ENCODE measurements at regions not wholly inside any gene's neighbourhood (a gene's known extent, or its start where the extent isn't known, plus 50 kb on each side); places are given as distances from the start of the nearest gene placed in this dataset.
A peak's percentile ranks its signal among the peaks of the same experiment; 100 is the strongest.

DNA sequence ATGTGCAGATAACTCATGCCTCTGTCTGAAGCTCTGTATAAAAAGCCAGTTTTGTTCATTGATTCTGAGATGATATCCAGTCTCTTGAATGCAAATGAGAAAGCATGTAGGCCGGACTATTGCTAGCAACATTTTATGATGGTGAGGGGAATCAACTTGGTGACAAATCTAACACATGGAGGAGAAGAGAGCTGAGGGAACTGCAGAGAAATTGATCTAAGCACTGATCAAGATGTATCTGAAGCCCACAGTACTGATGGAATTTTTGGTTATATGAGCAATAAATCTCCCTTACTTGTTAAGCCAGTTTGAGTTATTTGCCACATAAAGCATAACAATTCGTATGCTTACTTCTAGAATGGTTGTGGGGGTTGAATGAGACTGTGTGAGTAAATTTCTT lies 295.6 kb upstream of the DDHD1 start:
- H3K36me3 ChIP-seq (ENCODE audit: control insufficient read depth, insufficient read depth, low read length), result no peaks in the 10 kb centered on the region
- ChIA-PET CTCF (interaction anchor here (1.4 kb wide), 3 partner anchors 8 to 14 kb away, joined by 3 to 4 read pairs (median 4); no protein-coding TSS in a partner anchor), POLR2A (interaction anchor here (0.5 kb wide), 1 partner anchor 9 kb away, joined by 5 read pairs; no protein-coding TSS in a partner anchor)
- no peak overlapping the region for H3K4me3 ChIP-seq (ENCODE audit: low read depth, low read length)
- DNase-seq (ENCODE audit: low read depth), result no peak
- H3K27me3 ChIP-seq (ENCODE audit: control insufficient read depth, insufficient read depth, low read length), result no peaks in the 10 kb centered on the region
- TF ChIP-seq, protein P1, sequence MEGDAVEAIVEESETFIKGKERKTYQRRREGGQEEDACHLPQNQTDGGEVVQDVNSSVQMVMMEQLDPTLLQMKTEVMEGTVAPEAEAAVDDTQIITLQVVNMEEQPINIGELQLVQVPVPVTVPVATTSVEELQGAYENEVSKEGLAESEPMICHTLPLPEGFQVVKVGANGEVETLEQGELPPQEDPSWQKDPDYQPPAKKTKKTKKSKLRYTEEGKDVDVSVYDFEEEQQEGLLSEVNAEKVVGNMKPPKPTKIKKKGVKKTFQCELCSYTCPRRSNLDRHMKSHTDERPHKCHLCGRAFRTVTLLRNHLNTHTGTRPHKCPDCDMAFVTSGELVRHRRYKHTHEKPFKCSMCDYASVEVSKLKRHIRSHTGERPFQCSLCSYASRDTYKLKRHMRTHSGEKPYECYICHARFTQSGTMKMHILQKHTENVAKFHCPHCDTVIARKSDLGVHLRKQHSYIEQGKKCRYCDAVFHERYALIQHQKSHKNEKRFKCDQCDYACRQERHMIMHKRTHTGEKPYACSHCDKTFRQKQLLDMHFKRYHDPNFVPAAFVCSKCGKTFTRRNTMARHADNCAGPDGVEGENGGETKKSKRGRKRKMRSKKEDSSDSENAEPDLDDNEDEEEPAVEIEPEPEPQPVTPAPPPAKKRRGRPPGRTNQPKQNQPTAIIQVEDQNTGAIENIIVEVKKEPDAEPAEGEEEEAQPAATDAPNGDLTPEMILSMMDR (IDR thresholded peaks at IDR 0.05; ENCODE audit: insufficient read depth, low read depth, low read length), result no peak

DNA sequence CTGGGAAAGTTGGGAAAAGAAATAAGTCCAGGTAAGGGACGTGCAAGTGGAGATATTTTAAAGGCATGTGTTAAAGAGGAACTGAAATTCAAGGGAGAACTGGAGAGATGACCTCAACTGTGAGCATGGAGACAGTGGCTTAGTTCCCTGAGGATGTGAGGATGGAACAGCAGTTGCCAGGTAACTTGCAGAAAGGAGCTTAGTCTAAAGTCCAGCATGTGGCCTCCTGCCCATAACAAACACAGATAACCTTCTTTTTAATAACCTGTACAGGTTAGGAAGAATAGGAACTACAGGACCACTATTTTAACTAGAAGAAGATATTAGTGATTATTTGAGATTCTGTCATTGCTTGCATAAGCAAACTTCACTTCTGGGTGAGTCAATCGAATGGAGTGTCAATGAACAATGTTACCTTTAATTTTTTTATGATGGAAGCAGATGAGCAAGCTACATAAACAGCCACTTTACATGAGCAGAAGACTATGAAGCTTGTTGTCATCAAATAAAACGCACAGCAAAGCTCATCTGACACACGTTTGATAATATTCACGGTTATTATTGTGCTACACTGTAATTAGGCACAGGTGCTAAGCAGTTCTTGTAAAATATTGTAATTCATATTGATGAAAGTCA lies 291.7 kb upstream of the DDHD1 start:
- POLR2A ChIA-PET, result no interaction called here
- no peaks in the 10 kb centered on the region for H3K36me3 ChIP-seq (ENCODE audit: control insufficient read depth, insufficient read depth, low read length)
- DNase-seq (ENCODE audit: low read depth), result no peak
- CTCF ChIA-PET, result no interaction called here
- H3K27me3 ChIP-seq (ENCODE audit: control insufficient read depth, insufficient read depth, low read length), result no peaks in the 10 kb centered on the region
- TF ChIP-seq, protein P1 (IDR thresholded peaks at IDR 0.05; ENCODE audit: insufficient read depth, low read depth, low read length), result no peak
- no peak overlapping the region for H3K4me3 ChIP-seq (ENCODE audit: low read depth, low read length)

DNA sequence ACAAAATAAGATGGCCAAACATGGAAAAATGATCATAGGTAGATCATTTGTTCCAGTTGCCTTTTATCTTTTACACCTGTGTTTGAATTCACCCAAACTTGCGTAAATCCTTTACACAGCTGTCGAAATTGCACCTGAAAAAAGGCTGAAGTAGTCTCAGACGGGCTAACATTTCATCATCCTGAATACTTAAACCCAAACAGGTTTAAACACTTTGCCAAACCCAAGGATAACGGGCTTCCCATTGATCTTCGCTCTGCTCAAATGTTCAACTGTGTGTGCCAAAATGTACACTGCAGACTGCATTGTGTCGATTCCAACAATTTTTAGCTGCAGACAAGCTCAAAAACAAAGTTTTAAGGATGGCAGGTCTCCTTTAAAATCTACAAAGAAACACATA lies 288.7 kb upstream of the DDHD1 start:
- POLR2A ChIA-PET, result no interaction called here
- Histone ChIP-seq H3K36me3 (ENCODE audit: control insufficient read depth, insufficient read depth, low read length) (no peaks in the 10 kb centered on the region), H3K4me3 (ENCODE audit: low read depth, low read length) (no peak overlapping the region), H3K27me3 (ENCODE audit: control insufficient read depth, insufficient read depth, low read length) (no peaks in the 10 kb centered on the region)
- no peak for DNase-seq (ENCODE audit: low read depth)
- TF ChIP-seq, protein P1 (IDR thresholded peaks at IDR 0.05; ENCODE audit: insufficient read depth, low read depth, low read length), result no peak
- CTCF ChIA-PET, result no interaction called here

DNA sequence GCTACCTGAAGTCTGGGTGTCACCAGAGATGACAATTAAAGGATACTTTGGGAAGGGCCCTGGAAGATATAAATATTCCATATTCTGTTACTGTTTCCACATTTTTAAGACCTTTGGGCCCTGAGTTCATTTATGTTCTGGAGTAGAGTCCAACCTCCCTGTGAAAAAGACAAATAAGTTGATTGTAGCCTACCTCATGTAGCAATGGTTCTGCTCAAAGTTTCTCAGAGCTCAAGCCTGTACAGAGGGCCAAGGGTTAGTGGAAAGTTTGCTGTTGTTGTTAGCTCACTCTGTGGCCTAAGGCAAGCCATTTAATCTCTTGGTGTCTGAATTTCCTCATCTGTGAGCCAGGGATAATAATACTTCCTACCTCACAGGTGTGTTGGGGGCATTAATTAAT lies 284.7 kb upstream of the DDHD1 start:
- no peak overlapping the region for H3K4me3 ChIP-seq (ENCODE audit: low read depth, low read length)
- no peaks in the 10 kb centered on the region for H3K36me3 ChIP-seq (ENCODE audit: control insufficient read depth, insufficient read depth, low read length)
- H3K27me3 ChIP-seq (ENCODE audit: control insufficient read depth, insufficient read depth, low read length), result no peaks in the 10 kb centered on the region
- TF ChIP-seq, protein P1 (IDR thresholded peaks at IDR 0.05; ENCODE audit: insufficient read depth, low read depth, low read length), result no peak
- ChIA-PET POLR2A (no interaction called here), CTCF (no interaction called here)
- no peak for DNase-seq (ENCODE audit: low read depth)

DNA sequence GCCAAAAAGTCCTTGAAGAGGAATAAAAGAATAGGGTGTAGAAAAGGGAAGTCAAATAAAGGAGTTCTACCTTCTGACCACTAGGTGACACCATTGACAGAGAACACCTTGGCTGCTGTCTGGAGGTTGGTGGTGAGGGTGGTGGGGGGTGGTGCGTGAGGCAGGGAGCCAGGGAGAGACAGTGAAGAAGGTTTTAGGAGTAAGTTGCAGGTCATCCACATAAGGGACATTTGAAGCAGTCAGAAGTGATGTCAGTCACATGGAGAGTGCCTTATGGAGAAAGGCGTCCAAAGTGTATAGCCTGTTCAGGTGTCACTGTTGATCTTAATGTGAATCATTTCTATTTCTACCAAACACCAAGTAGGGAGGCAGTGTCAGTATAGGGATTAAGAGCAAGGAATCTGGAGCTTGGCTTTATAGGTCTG lies 279.3 kb upstream of the DDHD1 start:
- TF ChIP-seq, protein P1 (IDR thresholded peaks at IDR 0.05; ENCODE audit: insufficient read depth, low read depth, low read length), result peak; percentile 73
- H3K4me3 ChIP-seq (ENCODE audit: low read depth, low read length), result no peak overlapping the region
- ChIA-PET POLR2A (no interaction called here), CTCF (interaction anchor here (0.6 to 3.2 kb wide), 14 partner anchors 10 to 916 kb away, joined by 3 to 28 read pairs (median 3); no protein-coding TSS in a partner anchor)
- H3K36me3 ChIP-seq (ENCODE audit: control insufficient read depth, insufficient read depth, low read length), result no peaks in the 10 kb centered on the region
- no peak for DNase-seq (ENCODE audit: low read depth)
- H3K27me3 ChIP-seq (ENCODE audit: control insufficient read depth, insufficient read depth, low read length), result no peaks in the 10 kb centered on the region

All from BJ (cell line).